ENCODE measurements at regions not wholly inside any gene's neighbourhood (a gene's known extent, or its start where the extent isn't known, plus 50 kb on each side); places are given as distances from the start of the nearest gene placed in this dataset.

DNA sequence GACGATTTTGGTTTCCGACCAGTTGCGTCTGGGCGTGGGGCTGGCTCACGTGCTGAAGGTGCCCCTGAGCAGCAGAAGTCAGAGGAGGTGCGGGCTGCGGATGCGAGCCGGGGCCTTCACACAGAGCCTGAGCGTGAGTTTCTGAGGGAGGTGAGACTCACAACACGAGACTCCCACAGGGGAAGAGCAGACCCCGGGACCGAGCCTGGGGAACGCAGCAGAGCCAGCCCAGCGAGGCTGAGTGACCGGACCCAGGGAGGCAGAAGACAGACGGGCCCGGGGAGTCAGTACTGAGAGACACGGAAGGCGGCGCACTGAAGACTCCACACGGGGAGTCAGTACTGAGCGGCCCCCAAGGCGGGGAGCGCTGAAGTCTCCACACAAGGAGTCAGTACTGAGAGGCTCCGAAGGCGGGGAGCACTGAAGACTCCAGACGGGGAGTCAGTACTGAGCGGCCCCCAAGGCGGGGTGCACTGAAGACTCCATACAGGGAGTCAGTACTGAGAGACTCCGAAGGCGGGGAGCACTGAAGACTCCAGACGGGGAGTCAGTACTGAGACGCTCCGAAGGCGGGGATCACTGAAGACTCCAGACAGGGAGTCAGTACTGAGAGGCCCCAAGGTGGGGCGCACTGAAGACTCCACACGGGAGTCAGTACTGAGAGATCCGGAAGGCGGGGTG lies 77.8 kb downstream of the DLL1 start:
- H3K9me2 ChIP-seq (replicated peaks; ENCODE audit: insufficient read depth, low read length), result no peaks in the 10 kb centered on the region
- no peaks in the 10 kb centered on the region for H3K36me3 ChIP-seq (ENCODE audit: low read length)
- H3K9ac ChIP-seq (ENCODE audit: low read length), result no peak overlapping the region
- no peak overlapping the region for H3K4me3 ChIP-seq (ENCODE audit: insufficient read depth, low read length, poor library complexity, severe bottlenecking)
- no peak overlapping the region for H3K4me2 ChIP-seq (ENCODE audit: low read depth, low read length, poor library complexity, severe bottlenecking)
- H3K79me2 ChIP-seq (ENCODE audit: insufficient read depth, low read length), result no peaks in the 10 kb centered on the region
- H4K20me1 ChIP-seq (ENCODE audit: low read depth, low read length), result no peaks in the 10 kb centered on the region
- no peaks in the 10 kb centered on the region for H3K9me3 ChIP-seq (ENCODE audit: insufficient read depth, low read length)
- no peak overlapping the region for H2AFZ ChIP-seq (ENCODE audit: low read depth, low read length, severe bottlenecking)
- H3K27me3 ChIP-seq (ENCODE audit: low read length), result no peaks in the 10 kb centered on the region
- no peaks in the 10 kb centered on the region for H3F3A ChIP-seq (ENCODE audit: insufficient read depth)
- H3K27ac ChIP-seq (ENCODE audit: low read depth, low read length), result no peak overlapping the region
- no peak for TF ChIP-seq EZH2phosphoT487 (conservative IDR thresholded peaks at IDR 0.05; ENCODE audit: low read length)
- TF ChIP-seq CTCF (IDR thresholded peaks at IDR 0.05; ENCODE audit: insufficient read depth, low read length, poor library complexity, severe bottlenecking), result no peak

GRCh38 chr6:170212051-170212756 lies 78.7 kb downstream of the DLL1 start:
- no peaks in the 10 kb centered on the region for H3K36me3 ChIP-seq (ENCODE audit: low read length)
- TF ChIP-seq CTCF (IDR thresholded peaks at IDR 0.05; ENCODE audit: insufficient read depth, low read length, poor library complexity, severe bottlenecking), result no peak
- no peak for TF ChIP-seq EZH2phosphoT487 (conservative IDR thresholded peaks at IDR 0.05; ENCODE audit: low read length)
- no peaks in the 10 kb centered on the region for H3K27me3 ChIP-seq (ENCODE audit: low read length)
- H4K20me1 ChIP-seq (ENCODE audit: low read depth, low read length), result no peaks in the 10 kb centered on the region
- H3K79me2 ChIP-seq (ENCODE audit: insufficient read depth, low read length), result no peaks in the 10 kb centered on the region
- H3K9me3 ChIP-seq (ENCODE audit: insufficient read depth, low read length), result no peaks in the 10 kb centered on the region
- H3K4me2 ChIP-seq (ENCODE audit: low read depth, low read length, poor library complexity, severe bottlenecking), result no peak overlapping the region
- H3K9me2 ChIP-seq (replicated peaks; ENCODE audit: insufficient read depth, low read length), result no peaks in the 10 kb centered on the region
- no peak overlapping the region for H3K9ac ChIP-seq (ENCODE audit: low read length)
- H2AFZ ChIP-seq (ENCODE audit: low read depth, low read length, severe bottlenecking), result no peak overlapping the region
- no peak overlapping the region for H3K27ac ChIP-seq (ENCODE audit: low read depth, low read length)
- no peaks in the 10 kb centered on the region for H3F3A ChIP-seq (ENCODE audit: insufficient read depth)
- no peak overlapping the region for H3K4me3 ChIP-seq (ENCODE audit: insufficient read depth, low read length, poor library complexity, severe bottlenecking)

DNA sequence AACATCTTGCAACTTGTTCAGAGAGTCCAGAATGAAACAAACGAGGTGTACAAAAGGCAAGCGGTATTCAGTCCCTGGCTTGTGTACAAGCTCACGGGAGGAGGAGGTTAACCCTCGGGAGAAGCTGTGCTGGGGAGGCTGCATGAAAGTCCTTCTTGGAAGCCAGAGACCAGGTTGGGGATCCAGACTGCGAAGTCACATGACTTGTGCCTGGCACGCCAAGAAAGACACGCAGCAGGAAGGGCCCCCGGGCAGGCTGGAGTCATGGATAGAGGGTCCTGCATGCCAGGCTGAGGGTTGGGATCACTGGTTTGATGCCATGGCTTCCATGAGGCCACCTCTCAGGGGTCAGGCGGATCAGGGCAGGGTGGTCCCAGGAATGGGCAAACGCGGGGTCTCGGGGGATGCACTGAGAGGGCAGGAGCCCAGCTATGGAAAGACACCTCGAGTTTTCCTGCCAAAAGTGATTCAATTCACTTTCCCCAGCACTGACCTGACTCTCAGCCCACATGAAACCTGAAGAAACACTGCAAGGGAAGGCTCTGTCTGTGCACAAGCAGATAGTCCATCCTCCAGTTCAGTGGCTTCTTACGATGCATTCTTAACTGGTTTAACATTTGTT lies 79.4 kb downstream of the DLL1 start:
- Histone ChIP-seq H3F3A (ENCODE audit: insufficient read depth) (no peaks in the 10 kb centered on the region), H3K9me3 (ENCODE audit: insufficient read depth, low read length) (no peaks in the 10 kb centered on the region), H3K9ac (ENCODE audit: low read length) (no peak overlapping the region), H2AFZ (ENCODE audit: low read depth, low read length, severe bottlenecking) (no peak overlapping the region), H3K27ac (ENCODE audit: low read depth, low read length) (no peak overlapping the region), H3K4me2 (ENCODE audit: low read depth, low read length, poor library complexity, severe bottlenecking) (no peak overlapping the region), H3K9me2 (replicated peaks; ENCODE audit: insufficient read depth, low read length) (no peaks in the 10 kb centered on the region), H3K36me3 (ENCODE audit: low read length) (no peaks in the 10 kb centered on the region), H3K79me2 (ENCODE audit: insufficient read depth, low read length) (no peaks in the 10 kb centered on the region), H3K27me3 (ENCODE audit: low read length) (no peaks in the 10 kb centered on the region), H3K4me3 (ENCODE audit: insufficient read depth, low read length, poor library complexity, severe bottlenecking) (no peak overlapping the region), H4K20me1 (ENCODE audit: low read depth, low read length) (no peaks in the 10 kb centered on the region)
- TF ChIP-seq CTCF (IDR thresholded peaks at IDR 0.05; ENCODE audit: insufficient read depth, low read length, poor library complexity, severe bottlenecking) (no peak), EZH2phosphoT487 (conservative IDR thresholded peaks at IDR 0.05; ENCODE audit: low read length) (no peak)

Data from SU-DHL-6 (cell line).